ENCODE measurements at regions not wholly inside any gene's neighbourhood (a gene's known extent, or its start where the extent isn't known, plus 50 kb on each side); places are given as distances from the start of the nearest gene placed in this dataset.

- TF ChIP-seq EZH2 (IDR thresholded peaks at IDR 0.05; ENCODE audit: borderline replicate concordance, low read depth, low read length, severe bottlenecking) (no peak), POLR2AphosphoS5 (IDR thresholded peaks at IDR 0.05; ENCODE audit: insufficient read depth, low read depth, low read length) (no peak), POLR2A (IDR thresholded peaks at IDR 0.05; ENCODE audit: low read depth, low read length) (no peak), MYC (IDR thresholded peaks at IDR 0.05; ENCODE audit: low read depth, low read length) (no peak), MAX (IDR thresholded peaks at IDR 0.05; ENCODE audit: insufficient read depth, insufficient read length) (no peak), FOS (IDR thresholded peaks at IDR 0.05; ENCODE audit: borderline replicate concordance, insufficient read depth, low read length) (no peak), GATA2 (IDR thresholded peaks at IDR 0.05; ENCODE audit: insufficient read depth, insufficient read length, low read depth, low read length) (no peak), JUN (IDR thresholded peaks at IDR 0.05; ENCODE audit: borderline replicate concordance, insufficient read depth, insufficient read length, low read depth) (no peak)
- TF ChIP-seq, protein P1, sequence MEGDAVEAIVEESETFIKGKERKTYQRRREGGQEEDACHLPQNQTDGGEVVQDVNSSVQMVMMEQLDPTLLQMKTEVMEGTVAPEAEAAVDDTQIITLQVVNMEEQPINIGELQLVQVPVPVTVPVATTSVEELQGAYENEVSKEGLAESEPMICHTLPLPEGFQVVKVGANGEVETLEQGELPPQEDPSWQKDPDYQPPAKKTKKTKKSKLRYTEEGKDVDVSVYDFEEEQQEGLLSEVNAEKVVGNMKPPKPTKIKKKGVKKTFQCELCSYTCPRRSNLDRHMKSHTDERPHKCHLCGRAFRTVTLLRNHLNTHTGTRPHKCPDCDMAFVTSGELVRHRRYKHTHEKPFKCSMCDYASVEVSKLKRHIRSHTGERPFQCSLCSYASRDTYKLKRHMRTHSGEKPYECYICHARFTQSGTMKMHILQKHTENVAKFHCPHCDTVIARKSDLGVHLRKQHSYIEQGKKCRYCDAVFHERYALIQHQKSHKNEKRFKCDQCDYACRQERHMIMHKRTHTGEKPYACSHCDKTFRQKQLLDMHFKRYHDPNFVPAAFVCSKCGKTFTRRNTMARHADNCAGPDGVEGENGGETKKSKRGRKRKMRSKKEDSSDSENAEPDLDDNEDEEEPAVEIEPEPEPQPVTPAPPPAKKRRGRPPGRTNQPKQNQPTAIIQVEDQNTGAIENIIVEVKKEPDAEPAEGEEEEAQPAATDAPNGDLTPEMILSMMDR (IDR thresholded peaks at IDR 0.05; ENCODE audit: extremely low read depth in 1 of 2, insufficient read depth in 1 of 2, low read depth in 1 of 2, low read length in 2 of 2) = no peak
Measured at GRCh38 chr1:192513196-192513595, 62.4 kb upstream of the RGS1 start.

All from endothelial cell of umbilical vein (primary cell).